HG03354 (cell line): ENCODE measurements at regions not wholly inside any gene's neighbourhood (a gene's known extent, or its start where the extent isn't known, plus 50 kb on each side); places are given as distances from the start of the nearest gene placed in this dataset.

Source experiments
- ATAC-seq: cut with Tn5 transposase; IDR thresholded peaks from one replicate; pipeline ENCODE4 v1.9.1; 2021; ENCODE audit warnings: mild to moderate bottlenecking; ENCODE audit not compliant: unreplicated experiment, poor library complexity, severe bottlenecking

DNA sequence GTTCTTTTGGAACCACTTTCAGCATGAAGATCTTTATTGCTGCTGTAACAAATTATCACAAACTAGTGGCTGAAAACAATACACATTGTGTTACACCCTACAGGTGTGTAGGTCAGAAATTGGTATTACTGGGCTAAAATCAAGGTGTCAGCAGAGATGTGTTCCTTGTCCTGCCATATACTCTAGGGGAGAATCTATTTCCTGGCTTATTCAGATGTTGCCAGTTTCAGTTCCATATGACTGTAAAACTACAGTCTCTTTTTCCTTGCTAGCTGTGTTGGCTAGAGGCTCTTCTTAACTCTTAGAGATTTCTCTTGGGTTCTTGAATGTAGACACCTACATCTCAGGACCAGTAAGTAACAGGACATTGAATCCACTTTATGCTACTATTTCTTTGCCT is 215.6 kb upstream of the PPFIA2 start:
- no peak for ATAC-seq

GRCh38 chr12:81968421-81968820 is 209.3 kb upstream of the PPFIA2 start:
- no peak for ATAC-seq

DNA sequence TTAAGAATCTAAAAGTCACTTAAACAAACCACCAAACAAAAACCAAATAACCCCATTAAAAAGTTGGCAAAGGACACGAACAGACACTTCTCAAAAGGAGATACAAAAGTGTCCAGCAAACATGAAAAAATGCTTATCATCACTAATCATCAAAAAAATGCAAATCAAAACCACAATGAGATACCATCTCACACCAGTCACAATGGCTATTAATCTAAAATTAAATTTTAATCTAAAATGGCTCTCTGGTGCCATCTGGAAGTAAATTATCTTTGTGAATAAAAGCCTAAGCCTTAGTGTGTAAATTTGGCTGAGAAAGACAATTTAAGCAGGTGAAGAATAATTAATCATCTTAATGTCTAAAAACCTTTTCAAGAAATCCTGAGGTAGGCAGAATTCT is 204.5 kb upstream of the PPFIA2 start:
- no peak for ATAC-seq

GRCh38 chr12:81963026-81963425 is 203.9 kb upstream of the PPFIA2 start:
- no peak for ATAC-seq

GRCh38 chr12:81962126-81962856 is 203.1 kb upstream of the PPFIA2 start:
- ATAC-seq, result no peak

- no peak for ATAC-seq
These were observed 199.3 kb upstream of the PPFIA2 start for GRCh38 chr12:81958406-81958805.

DNA sequence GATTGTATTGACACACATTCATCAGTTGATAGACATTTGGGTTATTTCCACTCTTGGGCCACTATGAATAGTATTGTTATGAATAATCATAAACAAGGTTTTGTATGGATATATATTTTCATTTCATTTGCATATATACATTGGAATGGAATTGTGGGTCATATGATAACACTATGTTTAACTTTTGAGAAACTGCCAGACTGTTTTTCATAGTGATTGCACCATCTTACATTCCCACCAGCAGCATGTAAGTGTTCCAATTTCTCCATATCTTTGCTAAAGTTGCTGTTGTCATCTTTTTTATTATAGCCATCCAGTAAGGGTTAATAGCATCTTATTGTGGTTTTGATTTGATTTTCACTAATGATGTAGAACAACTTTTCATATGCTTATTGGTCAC is 198.5 kb upstream of the PPFIA2 start:
- ATAC-seq, result no peak

DNA sequence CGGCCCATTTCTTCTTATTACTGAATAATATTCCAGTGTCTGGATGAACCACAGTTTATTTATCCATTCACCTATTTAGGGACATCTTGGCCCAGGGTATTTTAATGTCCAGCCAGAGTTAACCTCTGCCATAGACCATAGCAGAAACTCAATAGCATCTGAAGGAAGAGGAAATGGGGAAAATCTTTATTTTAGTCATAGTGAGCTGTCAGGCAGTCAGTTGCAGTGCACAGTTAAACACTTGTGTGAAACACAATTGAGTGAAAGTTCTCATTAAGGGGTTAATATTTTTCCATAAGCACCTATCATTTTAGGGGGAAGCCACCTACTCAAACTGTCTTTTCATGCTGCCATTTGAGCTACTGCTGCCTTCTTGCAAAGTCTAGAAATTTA is 197.3 kb upstream of the PPFIA2 start:
- no peak for ATAC-seq

DNA sequence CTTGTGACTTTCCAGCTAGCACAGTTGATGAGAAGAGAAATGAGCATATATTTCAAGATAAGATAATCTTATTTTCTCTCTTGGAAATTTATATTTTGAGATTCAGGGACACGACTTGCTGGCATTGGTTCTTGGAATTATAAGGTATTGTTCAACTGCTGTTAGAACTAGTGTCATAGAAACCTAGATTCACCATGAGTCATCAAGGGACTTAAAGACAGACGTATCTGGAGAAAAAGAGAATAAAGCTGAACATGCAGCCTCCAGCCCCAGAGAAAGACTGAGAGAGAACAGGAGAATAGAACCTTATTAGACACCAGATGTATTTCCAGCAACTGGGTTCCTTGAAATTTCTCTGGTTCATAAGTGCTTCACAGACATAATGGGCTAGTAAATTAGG is 194.4 kb upstream of the PPFIA2 start:
- ATAC-seq, result no peak

GRCh38 chr12:81950871-81951270 is 191.7 kb upstream of the PPFIA2 start:
- ATAC-seq, result no peak

DNA sequence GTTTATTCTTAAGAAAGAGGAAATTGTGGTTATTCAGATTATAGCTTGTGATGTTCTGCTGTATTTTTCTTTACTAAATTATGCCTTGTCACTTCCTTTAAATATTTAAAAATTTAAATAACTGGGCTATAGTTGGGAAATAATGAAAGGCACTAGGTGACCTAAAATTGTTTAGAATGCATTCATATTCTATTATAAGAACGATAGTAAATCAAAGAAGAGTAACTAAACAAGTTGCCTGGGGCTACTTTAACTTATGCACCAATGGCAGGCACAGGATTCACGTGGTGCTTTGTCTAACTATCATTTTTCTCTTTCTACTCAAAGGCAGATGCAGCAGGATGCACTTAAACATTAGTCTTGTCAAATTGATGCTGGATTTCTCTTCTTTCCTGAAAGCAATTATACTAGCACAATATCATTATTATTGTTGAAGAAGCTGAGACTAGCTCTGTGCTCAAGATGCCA is 190.7 kb upstream of the PPFIA2 start:
- ATAC-seq, result no peak

DNA sequence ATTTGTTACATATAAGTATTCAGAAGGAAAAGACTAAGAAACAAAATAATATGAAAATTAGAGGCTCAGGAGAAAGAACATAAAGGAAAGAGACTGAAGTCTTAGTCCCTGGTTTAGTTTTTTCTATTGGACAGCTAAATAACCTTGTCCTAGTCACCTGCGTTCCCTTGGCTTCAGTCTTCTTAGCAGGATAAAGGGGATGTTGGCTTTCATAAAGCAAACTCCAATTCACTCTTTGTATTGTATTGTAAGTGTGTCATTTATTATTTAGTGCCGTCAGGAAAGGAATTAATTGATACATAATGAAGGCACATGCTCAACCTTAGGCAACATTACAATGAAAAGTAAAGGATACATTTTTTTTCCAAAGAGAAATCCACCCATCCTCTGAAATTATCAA is 190.3 kb upstream of the PPFIA2 start:
- ATAC-seq, result no peak

DNA sequence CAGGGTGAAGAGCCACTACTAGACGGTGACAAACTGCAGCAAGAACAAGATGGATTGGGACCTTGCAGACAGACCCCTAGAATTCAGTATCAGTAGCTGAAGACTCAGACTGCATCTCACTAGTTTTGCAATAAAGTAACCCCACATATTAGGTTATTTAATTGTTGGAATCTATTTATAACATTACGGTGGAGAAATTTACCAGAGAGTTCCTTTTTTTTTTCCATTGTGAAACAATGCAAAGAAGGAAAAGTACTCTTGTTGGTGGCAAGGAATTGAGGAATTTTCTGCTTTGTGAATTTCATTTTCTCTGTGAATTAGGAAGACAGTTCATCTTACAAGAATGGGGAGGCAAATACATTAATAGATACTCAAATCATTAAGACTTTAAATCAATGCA is 185.7 kb upstream of the PPFIA2 start:
- ATAC-seq, result no peak

DNA sequence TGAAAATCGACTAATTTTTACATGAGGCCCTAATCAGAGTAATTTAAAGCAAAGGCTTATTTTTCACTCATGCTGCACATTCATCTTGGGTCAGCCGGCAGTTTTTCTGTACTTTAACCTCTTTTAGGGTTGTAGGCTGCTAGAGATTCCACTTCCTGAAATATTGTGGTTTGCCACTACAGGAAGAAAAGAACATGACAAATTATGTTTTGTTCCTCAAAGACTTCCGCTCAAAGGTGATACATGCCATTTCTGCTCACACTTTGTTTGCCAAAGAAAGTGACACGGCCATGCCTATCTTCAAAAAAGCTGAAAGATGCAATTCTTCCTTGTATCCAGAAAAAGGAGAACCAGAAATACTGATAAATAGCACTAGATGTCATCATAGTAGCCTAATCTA is 183.4 kb upstream of the PPFIA2 start:
- ATAC-seq, result peak; percentile 84

- ATAC-seq, result no peak
These were observed 170.9 kb upstream of the PPFIA2 start for GRCh38 chr12:81930037-81930436.

DNA sequence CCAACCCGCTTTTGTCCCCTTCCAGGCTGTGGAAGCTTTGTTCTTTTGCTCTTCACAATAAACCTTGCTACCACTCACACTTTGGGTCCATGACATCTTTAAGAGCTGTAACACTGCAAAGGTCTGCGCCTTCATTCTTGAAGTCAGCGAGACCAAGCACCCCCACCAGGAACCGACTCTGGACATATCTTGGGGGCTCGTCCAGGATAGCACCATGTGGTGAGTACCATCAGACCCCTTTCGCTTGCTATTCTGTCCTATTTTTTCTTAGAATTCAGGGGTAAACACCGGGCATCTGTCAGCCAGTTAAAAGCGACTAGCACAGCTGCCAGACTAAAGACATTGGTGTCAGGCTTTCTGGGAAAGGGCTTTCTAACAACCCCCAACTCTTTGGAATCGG is 137.6 kb upstream of the PPFIA2 start:
- ATAC-seq, result no peak

DNA sequence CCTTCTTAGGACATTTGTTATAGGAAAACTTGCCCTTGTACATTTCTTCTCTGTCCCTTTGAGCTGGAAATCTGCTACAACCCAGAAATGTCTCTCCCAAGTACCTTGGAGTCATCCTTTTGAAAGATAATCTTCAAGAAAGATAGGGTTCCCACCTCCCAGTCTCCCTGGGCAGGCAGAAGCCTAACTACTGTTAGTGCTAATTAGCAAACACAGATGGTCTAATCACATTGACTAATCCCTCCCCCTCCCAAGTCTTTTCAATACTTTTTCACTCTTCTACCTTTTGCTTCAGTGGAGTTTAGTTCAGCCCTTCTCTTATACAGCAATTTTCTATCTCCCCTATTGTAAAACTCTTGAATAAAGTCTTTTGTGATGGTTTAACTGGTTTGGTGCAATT is 129.8 kb upstream of the PPFIA2 start:
- no peak for ATAC-seq

DNA sequence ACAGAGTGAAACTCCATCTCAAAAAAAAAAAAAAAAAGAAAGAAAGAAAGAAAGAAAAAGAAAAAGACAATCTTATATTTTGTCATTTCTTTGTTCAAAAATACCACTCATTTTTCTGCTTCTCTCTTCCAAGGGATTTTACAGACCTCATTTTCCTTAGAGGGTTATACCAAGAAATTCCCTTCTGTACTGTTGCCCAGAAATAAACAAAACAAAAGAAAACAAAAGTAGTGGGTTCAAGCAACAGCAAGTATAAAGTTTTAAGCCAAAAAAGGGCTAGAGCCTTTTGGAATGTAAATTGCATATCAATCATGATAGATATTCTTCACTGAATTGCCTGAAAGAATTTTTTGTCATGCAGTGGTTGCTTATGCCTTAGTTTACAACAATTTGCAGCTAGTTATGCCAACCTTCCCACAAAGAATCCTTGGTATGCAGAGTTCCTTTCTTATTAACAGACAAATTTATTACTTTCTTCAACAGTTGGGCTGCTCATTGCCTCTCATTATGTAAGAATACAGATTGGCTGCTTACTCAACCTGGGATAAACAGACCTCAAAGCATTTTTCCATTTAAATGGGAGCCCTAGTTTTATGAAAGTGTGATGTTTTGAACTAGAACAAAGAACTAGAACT is 129.1 kb upstream of the PPFIA2 start:
- ATAC-seq, result no peak

- no peak for ATAC-seq
These were observed 115.4 kb upstream of the PPFIA2 start for GRCh38 chr12:81874586-81874985.

- ATAC-seq, result no peak
These were observed 115.0 kb upstream of the PPFIA2 start for GRCh38 chr12:81874166-81874565.

GRCh38 chr12:81872400-81872799 is 113.2 kb upstream of the PPFIA2 start:
- no peak for ATAC-seq

DNA sequence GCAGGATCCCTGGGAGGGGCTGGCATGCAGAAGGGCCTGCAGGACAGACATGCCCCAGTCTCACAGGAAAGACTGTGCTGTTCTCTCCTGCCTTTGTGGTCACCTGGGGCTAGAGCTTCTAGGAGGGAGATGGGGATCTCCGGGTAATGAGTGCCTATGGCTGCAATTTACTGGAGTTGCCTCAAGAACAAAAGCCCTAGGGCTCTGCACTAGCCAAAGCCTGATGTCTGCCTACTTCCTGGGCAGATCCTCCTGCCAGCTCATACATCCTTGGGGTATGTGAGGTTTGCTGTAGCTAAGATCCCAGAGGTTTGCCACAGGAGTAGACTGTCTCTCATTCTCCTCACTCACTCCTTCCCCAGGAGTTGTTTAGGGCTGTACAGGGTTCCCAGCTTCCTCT is 106.9 kb upstream of the PPFIA2 start:
- no peak for ATAC-seq
